ENCODE measurements at regions not wholly inside any gene's neighbourhood (a gene's known extent, or its start where the extent isn't known, plus 50 kb on each side); places are given as distances from the start of the nearest gene placed in this dataset.

DNA sequence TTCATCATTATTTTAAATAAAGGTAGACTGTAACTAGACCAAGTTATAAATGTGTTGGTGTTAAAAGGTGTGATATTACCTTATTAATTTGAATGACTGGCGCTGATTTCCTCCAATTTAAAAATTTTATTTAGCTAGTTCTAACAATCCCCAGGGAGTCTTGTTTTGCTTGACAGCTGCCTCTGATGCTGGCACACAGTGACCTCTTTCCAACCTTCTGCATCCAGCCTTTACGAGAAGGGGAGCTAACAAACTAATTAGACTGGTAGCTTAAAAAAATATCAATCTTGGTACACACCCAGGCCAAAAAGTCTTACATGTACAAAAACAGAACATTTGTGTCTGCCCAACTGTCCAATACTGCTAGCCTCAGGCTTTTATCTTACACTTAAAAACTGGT, 51.8 kb upstream of the ENPEP start:
- CTCF ChIA-PET (ENCODE audit: unreplicated experiment) = no interaction called here
- Histone ChIP-seq H3K4me1 (ENCODE audit: insufficient read depth, low read length, poor library complexity, severe bottlenecking) (no peaks in the 10 kb centered on the region), H3K36me3 (ENCODE audit: insufficient read depth, low read length) (no peaks in the 10 kb centered on the region), H3K9me3 (ENCODE audit: low read length) (no peaks in the 10 kb centered on the region), H3K27ac (ENCODE audit: low read depth, low read length, poor library complexity, severe bottlenecking) (no peak overlapping the region), H2AFZ (ENCODE audit: low read length) (no peak overlapping the region), H3K4me2 (ENCODE audit: low read length) (no peak overlapping the region), H3K79me2 (ENCODE audit: insufficient read depth, low read depth, low read length) (no peaks in the 10 kb centered on the region), H4K20me1 (ENCODE audit: insufficient read depth, low read length) (no peaks in the 10 kb centered on the region), H3K4me3 (ENCODE audit: low read depth, low read length, poor library complexity, severe bottlenecking) (no peak overlapping the region), H3K9me2 (ENCODE audit: insufficient read depth, low read length) (no peaks in the 10 kb centered on the region)
- TF ChIP-seq EZH2phosphoT487 (IDR thresholded peaks at IDR 0.05; ENCODE audit: borderline replicate concordance, low read depth, low read length) = no peak
- TF ChIP-seq, protein P1, sequence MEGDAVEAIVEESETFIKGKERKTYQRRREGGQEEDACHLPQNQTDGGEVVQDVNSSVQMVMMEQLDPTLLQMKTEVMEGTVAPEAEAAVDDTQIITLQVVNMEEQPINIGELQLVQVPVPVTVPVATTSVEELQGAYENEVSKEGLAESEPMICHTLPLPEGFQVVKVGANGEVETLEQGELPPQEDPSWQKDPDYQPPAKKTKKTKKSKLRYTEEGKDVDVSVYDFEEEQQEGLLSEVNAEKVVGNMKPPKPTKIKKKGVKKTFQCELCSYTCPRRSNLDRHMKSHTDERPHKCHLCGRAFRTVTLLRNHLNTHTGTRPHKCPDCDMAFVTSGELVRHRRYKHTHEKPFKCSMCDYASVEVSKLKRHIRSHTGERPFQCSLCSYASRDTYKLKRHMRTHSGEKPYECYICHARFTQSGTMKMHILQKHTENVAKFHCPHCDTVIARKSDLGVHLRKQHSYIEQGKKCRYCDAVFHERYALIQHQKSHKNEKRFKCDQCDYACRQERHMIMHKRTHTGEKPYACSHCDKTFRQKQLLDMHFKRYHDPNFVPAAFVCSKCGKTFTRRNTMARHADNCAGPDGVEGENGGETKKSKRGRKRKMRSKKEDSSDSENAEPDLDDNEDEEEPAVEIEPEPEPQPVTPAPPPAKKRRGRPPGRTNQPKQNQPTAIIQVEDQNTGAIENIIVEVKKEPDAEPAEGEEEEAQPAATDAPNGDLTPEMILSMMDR (conservative IDR thresholded peaks at IDR 0.05; ENCODE audit: low read length) = no peak
- POLR2A ChIA-PET = interaction anchor here (0.6 kb wide), 1 partner anchor 205 kb away, joined by 3 read pairs; no protein-coding TSS in a partner anchor
- no peak for DNase-seq (ENCODE audit: low spot score)
- intact Hi-C loops (cut with micrococcal nuclease; ENCODE audit: unreplicated experiment) = no loop called here
- BruUV-seq (replicated peaks) = no TSS peak

DNA sequence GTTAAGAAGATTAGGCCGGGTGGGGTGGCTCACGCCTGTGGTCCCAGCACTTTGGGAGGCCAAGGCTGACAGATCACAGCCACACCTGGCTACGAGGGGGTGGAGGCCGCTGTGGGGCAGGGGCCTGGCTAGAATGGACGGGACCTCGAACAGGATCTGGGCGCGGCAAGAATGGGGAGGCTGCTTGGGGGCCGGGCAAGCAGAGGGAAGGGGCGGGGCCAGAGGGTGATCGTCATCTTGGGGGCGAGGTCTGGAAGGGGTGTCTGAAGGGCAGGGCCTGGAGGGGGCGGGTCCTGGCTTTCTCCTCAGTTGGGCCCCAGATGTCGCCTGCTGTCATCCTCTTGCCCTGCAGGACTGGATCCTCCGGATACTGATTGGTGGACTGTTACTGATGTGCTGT, 57.3 kb upstream of the ENPEP start:
- DNase-seq (ENCODE audit: low spot score) = no peak
- no peak overlapping the region for H3K27ac ChIP-seq (ENCODE audit: low read depth, low read length, poor library complexity, severe bottlenecking)
- no peaks in the 10 kb centered on the region for H3K79me2 ChIP-seq (ENCODE audit: insufficient read depth, low read depth, low read length)
- H3K9me3 ChIP-seq (ENCODE audit: low read length) = no peaks in the 10 kb centered on the region
- intact Hi-C loops (cut with micrococcal nuclease; ENCODE audit: unreplicated experiment) = no loop called here
- CTCF ChIA-PET (ENCODE audit: unreplicated experiment) = no interaction called here
- no peaks in the 10 kb centered on the region for H4K20me1 ChIP-seq (ENCODE audit: insufficient read depth, low read length)
- TF ChIP-seq EZH2phosphoT487 (IDR thresholded peaks at IDR 0.05; ENCODE audit: borderline replicate concordance, low read depth, low read length) = no peak
- TF ChIP-seq, protein P1 (conservative IDR thresholded peaks at IDR 0.05; ENCODE audit: low read length) = no peak
- H3K4me2 ChIP-seq (ENCODE audit: low read length) = no peak overlapping the region
- H2AFZ ChIP-seq (ENCODE audit: low read length) = no peak overlapping the region
- no peaks in the 10 kb centered on the region for H3K36me3 ChIP-seq (ENCODE audit: insufficient read depth, low read length)
- no TSS peak for BruUV-seq (replicated peaks)
- no peaks in the 10 kb centered on the region for H3K4me1 ChIP-seq (ENCODE audit: insufficient read depth, low read length, poor library complexity, severe bottlenecking)
- POLR2A ChIA-PET = no interaction called here
- H3K9me2 ChIP-seq (ENCODE audit: insufficient read depth, low read length) = no peaks in the 10 kb centered on the region
- no peak overlapping the region for H3K4me3 ChIP-seq (ENCODE audit: low read depth, low read length, poor library complexity, severe bottlenecking)

DNA sequence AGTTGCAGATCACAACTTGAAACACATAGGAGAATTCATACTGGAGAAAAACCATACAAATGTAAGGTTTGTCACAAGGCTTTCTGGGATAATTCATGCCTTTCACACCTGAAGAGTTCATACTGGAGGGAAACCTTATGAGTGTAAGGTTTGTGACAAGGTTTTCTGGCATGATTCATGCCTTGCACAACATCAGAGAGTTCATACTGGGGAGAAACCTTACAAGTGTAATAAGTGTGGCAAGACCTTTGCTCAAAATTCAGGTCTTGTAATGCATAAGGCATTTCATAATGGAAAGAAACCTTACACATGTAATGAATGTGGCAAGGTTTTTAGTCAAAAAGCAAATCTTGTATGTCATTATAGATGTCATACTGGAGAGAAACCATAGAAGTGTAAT, 58.8 kb upstream of the ENPEP start:
- no peaks in the 10 kb centered on the region for H3K36me3 ChIP-seq (ENCODE audit: insufficient read depth, low read length)
- no peak overlapping the region for H3K27ac ChIP-seq (ENCODE audit: low read depth, low read length, poor library complexity, severe bottlenecking)
- no TSS peak for BruUV-seq (replicated peaks)
- intact Hi-C loops (cut with micrococcal nuclease; ENCODE audit: unreplicated experiment) = no loop called here
- no peaks in the 10 kb centered on the region for H3K9me2 ChIP-seq (ENCODE audit: insufficient read depth, low read length)
- H3K4me3 ChIP-seq (ENCODE audit: low read depth, low read length, poor library complexity, severe bottlenecking) = no peak overlapping the region
- CTCF ChIA-PET (ENCODE audit: unreplicated experiment) = no interaction called here
- no peak overlapping the region for H3K4me2 ChIP-seq (ENCODE audit: low read length)
- DNase-seq (ENCODE audit: low spot score) = no peak
- H3K4me1 ChIP-seq (ENCODE audit: insufficient read depth, low read length, poor library complexity, severe bottlenecking) = no peaks in the 10 kb centered on the region
- H2AFZ ChIP-seq (ENCODE audit: low read length) = no peak overlapping the region
- no peaks in the 10 kb centered on the region for H3K9me3 ChIP-seq (ENCODE audit: low read length)
- POLR2A ChIA-PET = no interaction called here
- H4K20me1 ChIP-seq (ENCODE audit: insufficient read depth, low read length) = no peaks in the 10 kb centered on the region
- H3K79me2 ChIP-seq (ENCODE audit: insufficient read depth, low read depth, low read length) = no peaks in the 10 kb centered on the region
- TF ChIP-seq, protein P1 (conservative IDR thresholded peaks at IDR 0.05; ENCODE audit: low read length) = no peak
- TF ChIP-seq EZH2phosphoT487 (IDR thresholded peaks at IDR 0.05; ENCODE audit: borderline replicate concordance, low read depth, low read length) = no peak

Measured in OCI-LY7 (cell line).